ENCODE measurements at regions not wholly inside any gene's neighbourhood (a gene's known extent, or its start where the extent isn't known, plus 50 kb on each side); places are given as distances from the start of the nearest gene placed in this dataset.

- TF ChIP-seq CTCF (conservative IDR thresholded peaks at IDR 0.05; ENCODE audit: low read depth, low read length): no peak
- no peak for TF ChIP-seq EZH2 (IDR thresholded peaks at IDR 0.05; ENCODE audit: low read length, unreplicated experiment)
- TF ChIP-seq EZH2phosphoT487 (IDR thresholded peaks at IDR 0.05; ENCODE audit: borderline replicate concordance, low read length): no peak
Measured at GRCh38 chr1:55716610-55717009, 501.4 kb upstream of the USP24 start.
